ENCODE measurements at regions not wholly inside any gene's neighbourhood (a gene's known extent, or its start where the extent isn't known, plus 50 kb on each side); places are given as distances from the start of the nearest gene placed in this dataset.

- TF ChIP-seq CTCF (IDR thresholded peaks at IDR 0.05 in 2 of 3, conservative IDR thresholded peaks at IDR 0.05 in 1 of 3; ENCODE audit: borderline replicate concordance in 1 of 3, insufficient read depth in 1 of 3, low read depth in 2 of 3, low read length in 2 of 3), result no peak
Measured at GRCh38 chr11:121743285-121743684, 290.5 kb upstream of the SORL1-AS1 start (continued).

- ChIA-PET CTCF (no interaction called here), POLR2A (no interaction called here), RAD21 (ENCODE audit: low non-redundant PET in 1 of 2, low total read pairs in 2 of 2, uncharacterized antibody in 2 of 2, unreplicated experiment in 2 of 2) (interaction anchor here in 1 of 2 experiments (0.6 kb wide), 1 partner anchor 810 kb away, joined by 3 read pairs; no protein-coding TSS in a partner anchor)
- Histone ChIP-seq H3K9ac (ENCODE audit: low read length) (no peak overlapping the region), H3K79me2 (ENCODE audit: insufficient read depth, low read length) (no peaks in the 10 kb centered on the region), H3K27me3 (ENCODE audit: insufficient read depth, low read length) (no peaks in the 10 kb centered on the region), H3K9me2 (ENCODE audit: insufficient read depth) (no peaks in the 10 kb centered on the region), H3K36me3 (ENCODE audit: control insufficient read depth in 1 of 2, insufficient read depth in 2 of 2, low read length in 2 of 2) (no peaks in the 10 kb centered on the region), H3K4me2 (ENCODE audit: low read length) (no peak overlapping the region), H4K20me1 (ENCODE audit: insufficient read depth) (no peaks in the 10 kb centered on the region), H3K9me3 (ENCODE audit: control insufficient read depth in 1 of 2, insufficient read depth in 1 of 2, low read depth in 1 of 2, low read length in 2 of 2) (no peaks in the 10 kb centered on the region), H3K4me3 (replicated peaks in 1 of 2; ENCODE audit: low read depth in 1 of 2, low read length in 2 of 2) (no peak overlapping the region), H3K27ac (ENCODE audit: low read depth, low read length) (no peak overlapping the region), H2AFZ (ENCODE audit: low read depth, low read length, poor library complexity, severe bottlenecking) (no peak overlapping the region), H3K4me1 (ENCODE audit: control insufficient read depth in 1 of 2, insufficient read depth in 2 of 2, low read length in 2 of 2) (no peaks in the 10 kb centered on the region)
- intact Hi-C loops (cut with micrococcal nuclease), result no loop called here
- ATAC-seq (no peak), DNase-seq (ENCODE audit: low read depth, low spot score) (no peak)
- TF ChIP-seq CEBPB (IDR thresholded peaks at IDR 0.05; ENCODE audit: low read depth), result no peak
- no peak for TF ChIP-seq EZH2 (IDR thresholded peaks at IDR 0.05)
- TF ChIP-seq ATF3 (IDR thresholded peaks at IDR 0.05), result no peak
- no peak for TF ChIP-seq POLR2A (IDR thresholded peaks at IDR 0.05; ENCODE audit: borderline replicate concordance, extremely low read depth, insufficient read depth, insufficient read length)
- BruUV-seq (replicated peaks), result no TSS peak
Measured at GRCh38 chr11:121741761-121742361, 289.1 kb upstream of the SORL1-AS1 start.

DNA sequence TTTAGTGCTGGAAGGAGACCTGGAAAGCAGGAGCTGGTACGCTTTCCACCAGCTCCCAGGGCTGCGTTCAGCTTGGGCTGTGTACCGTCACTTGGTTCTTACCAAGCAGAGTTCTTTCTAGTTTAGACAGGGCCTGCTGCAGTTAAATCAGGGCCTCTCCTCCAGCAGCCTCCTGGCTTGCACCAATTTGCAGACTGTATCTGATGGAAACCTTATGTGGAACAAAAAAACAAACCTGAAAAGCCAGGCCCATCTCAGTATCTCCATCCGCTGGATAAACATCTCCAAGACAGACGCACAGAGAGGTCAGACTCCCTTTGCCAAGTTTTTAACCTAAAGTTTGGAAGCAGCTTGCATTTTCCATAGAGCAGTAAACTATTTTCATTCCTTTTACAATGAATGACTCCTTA, 288.6 kb upstream of the SORL1-AS1 start:
- ATAC-seq (no peak), DNase-seq (ENCODE audit: low read depth, low spot score) (no peak)
- Histone ChIP-seq H3K9ac (ENCODE audit: low read length) (no peak overlapping the region), H3K79me2 (ENCODE audit: insufficient read depth, low read length) (no peaks in the 10 kb centered on the region), H3K9me3 (ENCODE audit: control insufficient read depth in 1 of 2, insufficient read depth in 1 of 2, low read depth in 1 of 2, low read length in 2 of 2) (no peaks in the 10 kb centered on the region), H4K20me1 (ENCODE audit: insufficient read depth) (no peaks in the 10 kb centered on the region), H3K4me1 (ENCODE audit: control insufficient read depth in 1 of 2, insufficient read depth in 2 of 2, low read length in 2 of 2) (no peaks in the 10 kb centered on the region), H3K4me3 (replicated peaks in 1 of 2; ENCODE audit: low read depth in 1 of 2, low read length in 2 of 2) (no peak overlapping the region), H3K27ac (ENCODE audit: low read depth, low read length) (no peak overlapping the region), H3K4me2 (ENCODE audit: low read length) (no peak overlapping the region), H2AFZ (ENCODE audit: low read depth, low read length, poor library complexity, severe bottlenecking) (no peak overlapping the region), H3K27me3 (ENCODE audit: insufficient read depth, low read length) (no peaks in the 10 kb centered on the region), H3K36me3 (ENCODE audit: control insufficient read depth in 1 of 2, insufficient read depth in 2 of 2, low read length in 2 of 2) (no peaks in the 10 kb centered on the region), H3K9me2 (ENCODE audit: insufficient read depth) (no peaks in the 10 kb centered on the region)
- intact Hi-C loops (cut with micrococcal nuclease), result no loop called here
- TF ChIP-seq ZNF274 (IDR thresholded peaks at IDR 0.05; ENCODE audit: low read depth, low read length) (no peak), EGR1 (IDR thresholded peaks at IDR 0.05; ENCODE audit: low read depth) (no peak), JUND (IDR thresholded peaks at IDR 0.05) (no peak), EZH2 (IDR thresholded peaks at IDR 0.05) (no peak), SIN3A (IDR thresholded peaks at IDR 0.05; ENCODE audit: low read depth) (no peak), ATF3 (IDR thresholded peaks at IDR 0.05) (no peak)
- RAD21 ChIA-PET (ENCODE audit: low non-redundant PET in 1 of 2, low total read pairs in 2 of 2, uncharacterized antibody in 2 of 2, unreplicated experiment in 2 of 2), result no interaction called here
- POLR2A ChIA-PET, result no interaction called here
- CTCF ChIA-PET, result no interaction called here
- no TSS peak for BruUV-seq (replicated peaks)

Measured in HCT116 (cell line).